OCI-LY1 (cell line): ENCODE measurements at regions not wholly inside any gene's neighbourhood (a gene's known extent, or its start where the extent isn't known, plus 50 kb on each side); places are given as distances from the start of the nearest gene placed in this dataset.

Experiments used
- CTCF ChIP-seq: fragments of 200-600 bp; sonication (generic), shearing (Covaris generic); IDR thresholded peaks from 2 replicates; pipeline ENCODE4 v1.5.1; 2017; ENCODE audit warnings: mild to moderate bottlenecking, antibody characterized with exemption, low read length, moderate library complexity, mixed read lengths
- EZH2 ChIP-seq: fragments of 200-600 bp; sonication (generic), shearing (Covaris generic); IDR thresholded peaks from 2 replicates; pipeline ENCODE4 v1.8.0; 2017; ENCODE audit warnings: borderline replicate concordance, mixed run types, mild to moderate bottlenecking, antibody characterized with exemption, low read length, moderate library complexity, mixed read lengths

- no peak for TF ChIP-seq CTCF
- no peak for TF ChIP-seq EZH2
Observed at GRCh38 chr3:46112296-46112695, 85.0 kb upstream of the XCR1 start.
